Progenitor cell of endocrine pancreas (in vitro differentiated cells): ENCODE measurements at regions not wholly inside any gene's neighbourhood (a gene's known extent, or its start where the extent isn't known, plus 50 kb on each side); places are given as distances from the start of the nearest gene placed in this dataset.
A peak's percentile ranks its signal among the peaks of the same experiment; 100 is the strongest.

ENCODE experiments used
- DNase-seq: peaks from one replicate; pipeline ENCODE4 v3.0.0; 2021; ENCODE audit warnings: low spot score; ENCODE audit not compliant: unreplicated experiment
- H3K27ac Mint-ChIP-seq: 2 replicates; pipeline ENCODE4 v1.8.0; 2021; ENCODE audit warnings: mild to moderate bottlenecking, moderate library complexity, mixed read lengths
- H3K27me3 Mint-ChIP-seq: 2 replicates; pipeline ENCODE4 v1.8.0; 2021; ENCODE audit warnings: mixed read lengths
- H3K36me3 Mint-ChIP-seq: 2 replicates; pipeline ENCODE4 v1.8.0; 2022; ENCODE audit warnings: mixed read lengths; ENCODE audit not compliant: insufficient read depth
- H3K4me1 Mint-ChIP-seq: 2 replicates; pipeline ENCODE4 v1.8.0; 2021; ENCODE audit warnings: low read depth, mixed read lengths
- H3K4me3 Mint-ChIP-seq: 2 replicates; pipeline ENCODE4 v1.8.0; 2021; ENCODE audit warnings: low read depth, mild to moderate bottlenecking, moderate library complexity, mixed read lengths
- H3K9me3 Mint-ChIP-seq: 2 replicates; pipeline ENCODE4 v1.8.0; 2021; ENCODE audit warnings: low read depth, mixed read lengths
- CTCF ChIP-seq: fragments of 200-600 bp; sonication (generic); IDR thresholded peaks from one replicate; pipeline ENCODE4 v1.5.0; 2021; ENCODE audit warnings: antibody characterized with exemption, mild to moderate bottlenecking; ENCODE audit not compliant: unreplicated experiment

- H3K27ac Mint-ChIP-seq, result no peak overlapping the region
- no peaks in the 10 kb centered on the region for H3K27me3 Mint-ChIP-seq
- H3K4me3 Mint-ChIP-seq, result no peak overlapping the region
- TF ChIP-seq CTCF, result peak; percentile 56
- DNase-seq, result no peak
- H3K9me3 Mint-ChIP-seq, result peaks cover 25% of the 10 kb centered on the region
- peaks cover 7% of the 10 kb centered on the region for H3K4me1 Mint-ChIP-seq
- H3K36me3 Mint-ChIP-seq, result peaks cover 5% of the 10 kb centered on the region
Measured at GRCh38 chrX:37926700-37927099, 79.3 kb upstream of the DYNLT3 start.

GRCh38 chrX:37942170-37942569, 64.2 kb upstream of the SYTL5 start:
- no peaks in the 10 kb centered on the region for H3K4me1 Mint-ChIP-seq
- H3K36me3 Mint-ChIP-seq, result no peaks in the 10 kb centered on the region
- H3K27me3 Mint-ChIP-seq, result no peaks in the 10 kb centered on the region
- no peak for TF ChIP-seq CTCF
- H3K4me3 Mint-ChIP-seq, result no peak overlapping the region
- no peak overlapping the region for H3K27ac Mint-ChIP-seq
- DNase-seq, result no peak
- H3K9me3 Mint-ChIP-seq, result peaks cover 10% of the 10 kb centered on the region

- DNase-seq, result no peak
- Mint-ChIP-seq H3K4me1 (no peaks in the 10 kb centered on the region), H3K27me3 (no peaks in the 10 kb centered on the region), H3K4me3 (no peak overlapping the region), H3K27ac (no peak overlapping the region), H3K36me3 (peaks cover 2% of the 10 kb centered on the region), H3K9me3 (peaks cover 16% of the 10 kb centered on the region)
- no peak for TF ChIP-seq CTCF
Measured at GRCh38 chrX:37943554-37944344, 62.6 kb upstream of the SYTL5 start.

- H3K36me3 Mint-ChIP-seq, result peaks cover 2% of the 10 kb centered on the region
- no peaks in the 10 kb centered on the region for H3K27me3 Mint-ChIP-seq
- TF ChIP-seq CTCF, result no peak
- no peaks in the 10 kb centered on the region for H3K4me1 Mint-ChIP-seq
- DNase-seq, result no peak
- peaks cover 16% of the 10 kb centered on the region for H3K9me3 Mint-ChIP-seq
- H3K27ac Mint-ChIP-seq, result no peak overlapping the region
- H3K4me3 Mint-ChIP-seq, result no peak overlapping the region
Measured at GRCh38 chrX:37946197-37946596, 60.2 kb upstream of the SYTL5 start.

GRCh38 chrX:37955273-37955672, 51.1 kb upstream of the SYTL5 start:
- peaks cover 9% of the 10 kb centered on the region for H3K9me3 Mint-ChIP-seq
- peaks cover 14% of the 10 kb centered on the region for H3K4me1 Mint-ChIP-seq
- no peaks in the 10 kb centered on the region for H3K27me3 Mint-ChIP-seq
- H3K4me3 Mint-ChIP-seq, result no peak overlapping the region
- no peak for DNase-seq
- no peak for TF ChIP-seq CTCF
- no peak overlapping the region for H3K27ac Mint-ChIP-seq
- no peaks in the 10 kb centered on the region for H3K36me3 Mint-ChIP-seq
